D341Med (cell line): ENCODE measurements at regions not wholly inside any gene's neighbourhood (a gene's known extent, or its start where the extent isn't known, plus 50 kb on each side); places are given as distances from the start of the nearest gene placed in this dataset.

Source experiments
- DNase-seq: peaks from one replicate; pipeline ENCODE4 v3.0.0; 2012; ENCODE audit warnings: low spot score

DNA sequence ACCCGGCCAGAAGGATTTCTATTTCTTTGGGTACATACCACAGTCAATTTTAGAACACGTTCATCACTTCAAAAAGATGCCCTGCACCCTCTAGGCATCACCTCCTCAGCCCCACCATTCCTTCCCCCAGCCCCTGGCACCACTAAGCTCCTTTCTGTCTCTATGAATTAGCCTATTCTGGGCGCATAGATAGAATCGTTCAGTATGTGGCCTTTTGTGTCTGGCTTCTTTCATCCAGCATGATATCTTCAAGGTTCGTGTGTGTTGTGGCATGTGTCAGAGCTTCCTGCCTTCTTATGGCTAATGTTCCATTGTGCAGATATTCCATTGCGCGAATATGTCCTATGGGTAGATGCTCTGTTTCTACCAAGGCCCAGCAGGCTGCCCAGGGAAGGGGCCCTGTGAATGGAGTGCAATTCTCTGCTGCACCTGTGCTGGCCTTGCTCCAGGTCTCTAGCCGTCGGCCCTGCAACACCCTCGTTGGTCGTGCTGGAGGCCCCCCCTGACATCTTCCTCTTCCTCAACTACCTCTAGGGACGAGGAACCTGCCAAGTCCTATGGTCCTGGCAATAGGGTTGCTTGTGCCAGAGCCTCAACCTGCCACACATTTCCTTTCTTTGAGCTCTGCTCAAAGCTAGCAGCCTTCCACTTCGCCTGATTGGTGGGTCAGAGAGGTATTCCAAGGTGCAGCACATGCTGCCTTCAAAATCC lies 113.5 kb downstream of the RIPK4 start:
- DNase-seq = no peak

GRCh38 chr21:41651830-41652229 lies 115.0 kb downstream of the RIPK4 start:
- DNase-seq = no peak

- DNase-seq = no peak
These were observed 115.4 kb downstream of the RIPK4 start for GRCh38 chr21:41651406-41651805.

- DNase-seq = no peak
These were observed 116.2 kb downstream of the RIPK4 start for GRCh38 chr21:41650526-41651145.

GRCh38 chr21:41648591-41649031 lies 118.2 kb downstream of the RIPK4 start:
- DNase-seq = no peak

GRCh38 chr21:41647806-41648561 lies 118.9 kb downstream of the RIPK4 start:
- no peak for DNase-seq

GRCh38 chr21:41643246-41643966 lies 123.4 kb downstream of the RIPK4 start:
- DNase-seq = no peak

GRCh38 chr21:41641821-41642701 lies 124.8 kb downstream of the RIPK4 start:
- DNase-seq = no peak

- DNase-seq = no peak
These were observed 125.4 kb downstream of the RIPK4 start for GRCh38 chr21:41641510-41641815.

DNA sequence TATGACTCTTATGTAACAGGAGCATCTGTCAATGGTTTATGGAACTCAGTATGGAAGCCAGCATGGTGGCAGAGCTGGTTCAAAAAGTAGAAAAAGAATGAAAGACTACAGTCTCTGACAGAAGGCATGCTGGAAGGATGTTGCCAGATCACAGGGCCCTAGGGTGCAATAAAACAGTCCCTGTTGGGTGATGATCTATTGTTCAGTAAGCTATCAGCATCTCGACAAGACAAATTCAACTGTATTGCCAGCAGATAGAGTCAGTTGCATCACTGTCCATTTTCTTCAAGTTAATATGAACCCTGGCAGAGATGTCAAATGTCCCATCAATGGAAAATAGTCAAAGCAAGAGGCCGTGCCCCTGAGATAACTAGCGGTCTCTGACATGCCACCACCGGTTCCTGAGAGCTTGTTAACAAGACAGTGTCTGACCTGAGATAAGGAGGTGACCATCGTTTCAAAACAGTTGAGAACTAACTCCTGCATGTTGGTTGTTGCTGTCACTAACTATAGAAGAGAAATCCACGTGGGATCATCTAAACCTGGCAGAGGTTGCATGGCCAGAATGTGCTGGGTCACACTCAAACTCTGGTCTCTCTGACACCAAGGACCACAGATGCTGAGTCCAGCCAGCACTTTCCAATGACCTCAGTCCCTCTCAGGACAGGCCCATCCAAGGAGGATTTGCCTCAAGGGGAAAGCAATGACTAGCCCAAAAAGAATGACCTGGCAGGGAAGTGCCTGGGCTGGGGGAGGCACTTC lies 125.9 kb downstream of the RIPK4 start:
- DNase-seq = no peak

DNA sequence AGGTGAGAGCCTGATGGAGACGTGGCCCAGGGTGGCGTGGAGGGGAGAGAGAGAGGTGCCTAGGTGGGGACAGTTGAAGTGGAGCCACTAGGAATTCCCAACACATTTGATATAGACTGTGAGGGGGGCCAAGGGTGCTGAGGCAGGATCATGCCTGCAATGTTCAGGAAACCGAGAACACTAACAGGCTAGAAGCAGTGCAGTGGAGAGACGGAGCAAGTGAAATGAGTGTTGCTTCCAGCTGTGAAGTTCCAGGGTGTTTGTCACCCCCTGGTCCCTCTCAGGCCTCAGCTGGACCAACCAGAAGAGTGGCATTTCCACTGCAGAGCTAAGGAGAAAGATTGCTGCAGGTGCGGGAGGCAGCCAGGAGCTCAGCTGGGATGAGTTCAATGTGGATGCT lies 127.1 kb downstream of the RIPK4 start:
- DNase-seq = no peak

GRCh38 chr21:41639336-41639735 lies 127.5 kb downstream of the RIPK4 start:
- no peak for DNase-seq

DNA sequence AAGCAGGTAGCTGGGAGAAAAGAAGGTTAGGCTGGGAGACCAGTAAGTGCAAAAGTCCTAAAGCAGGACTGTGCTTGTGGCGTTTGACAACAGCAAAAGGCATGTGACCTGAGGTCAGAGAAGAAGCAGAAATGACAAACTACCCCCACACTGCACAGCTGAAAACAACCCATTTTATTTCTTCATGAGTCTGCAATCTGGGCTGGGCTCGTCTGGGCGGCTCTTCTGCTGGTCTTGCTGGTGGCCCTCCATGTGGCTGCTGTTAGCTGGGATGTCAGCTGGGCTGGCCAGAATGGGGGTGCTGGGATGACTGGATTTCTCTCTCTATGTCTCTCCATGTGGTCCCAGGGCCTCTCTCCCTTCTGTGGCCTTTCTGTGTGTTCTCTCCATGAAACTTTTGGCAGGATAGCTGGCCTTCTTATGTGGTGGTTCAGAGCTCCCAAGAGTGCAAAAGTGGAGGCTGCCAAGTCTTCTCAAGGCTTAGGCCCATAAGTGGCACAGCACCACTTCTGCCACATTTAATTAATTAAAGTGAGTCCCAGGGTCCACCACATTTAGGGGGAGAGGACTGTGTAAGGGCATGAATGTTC lies 128.6 kb downstream of the RIPK4 start:
- DNase-seq = no peak

DNA sequence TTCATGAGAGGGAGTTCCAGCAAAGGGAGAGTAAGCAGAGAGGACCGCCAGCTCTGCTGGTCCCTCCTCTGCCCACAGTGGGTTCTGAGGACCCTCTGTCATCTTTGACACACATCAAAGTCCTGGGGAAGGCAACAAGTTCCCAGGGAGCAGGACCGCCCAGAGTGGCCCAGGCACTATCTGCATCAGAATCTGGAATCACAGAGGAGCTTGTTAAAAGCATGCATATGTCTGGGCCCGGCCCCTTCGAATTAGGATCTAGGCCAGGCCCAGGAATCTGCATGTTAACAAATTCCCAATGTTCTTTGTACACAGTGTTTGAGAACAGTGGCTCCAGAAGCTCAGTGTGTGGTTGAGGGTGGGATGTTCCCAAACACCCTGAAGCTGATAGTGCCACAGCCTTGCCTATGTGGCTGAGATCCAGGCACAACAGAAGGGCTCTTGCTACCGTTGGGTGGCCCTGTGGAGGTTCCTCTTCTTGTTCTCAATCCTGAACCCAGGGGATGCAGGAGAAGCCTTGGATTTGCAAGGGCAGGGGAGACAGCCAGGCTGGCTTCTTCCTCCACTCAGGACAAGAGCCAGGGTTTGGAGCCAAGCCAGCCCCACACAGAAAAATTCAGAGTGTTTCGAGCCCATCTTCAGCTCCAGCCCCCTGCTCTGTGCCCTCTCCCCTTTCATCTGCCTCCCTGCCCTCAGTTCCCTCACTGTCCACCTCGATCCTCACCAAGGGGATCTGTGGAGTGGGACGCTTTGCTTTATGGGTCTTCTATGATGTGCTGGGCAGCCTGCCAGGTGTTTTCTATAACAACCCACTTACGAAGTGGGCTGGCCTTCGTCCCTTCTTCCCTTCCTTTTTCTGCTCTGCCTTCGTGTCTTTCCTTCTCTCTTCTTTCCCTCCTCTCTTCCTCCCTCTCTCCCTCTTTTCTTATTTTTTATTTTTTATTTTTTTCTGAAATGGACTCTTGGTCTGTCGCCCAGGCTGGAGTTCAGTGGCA lies 129.0 kb upstream of the TMPRSS2 start:
- no peak for DNase-seq

DNA sequence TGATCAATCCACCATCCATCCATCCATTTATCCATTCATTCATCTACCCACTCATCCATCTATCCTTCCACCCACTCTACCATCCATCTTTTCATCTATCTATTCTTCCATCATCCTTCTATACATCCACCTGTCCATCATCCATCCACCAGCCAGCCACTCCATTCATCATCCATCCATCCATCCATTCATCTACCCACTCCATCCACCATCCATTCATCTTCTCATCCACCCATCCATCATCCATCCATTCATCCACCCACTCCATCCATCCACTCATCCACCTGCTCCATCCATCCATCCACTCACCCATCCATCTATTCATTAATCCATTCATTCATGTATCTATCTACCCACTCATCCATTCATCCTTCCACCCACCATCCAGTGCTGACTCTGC lies 127.9 kb upstream of the TMPRSS2 start:
- DNase-seq = no peak

DNA sequence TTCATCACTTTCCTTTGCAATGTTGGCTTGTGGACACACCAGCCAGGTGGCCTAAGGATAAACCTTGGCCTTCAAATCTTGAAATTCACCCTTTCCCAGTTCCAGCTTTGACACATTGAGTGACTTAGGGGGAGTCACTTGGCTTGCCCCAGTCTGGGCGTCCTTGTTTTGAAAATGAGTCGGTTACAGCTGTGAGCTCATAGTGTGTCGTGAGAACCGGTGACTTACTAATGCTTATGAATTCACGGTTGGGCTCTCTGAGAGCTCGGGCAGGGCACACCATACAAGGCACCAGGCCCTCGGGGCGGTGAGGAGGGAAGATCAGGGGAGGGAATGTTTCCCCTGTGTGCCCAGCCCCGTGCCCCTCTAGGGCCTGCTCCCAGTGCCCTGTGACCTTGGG lies 126.9 kb upstream of the TMPRSS2 start:
- no peak for DNase-seq

GRCh38 chr21:41634211-41634694 lies 126.3 kb upstream of the TMPRSS2 start:
- no peak for DNase-seq

- no peak for DNase-seq
These were observed 125.7 kb upstream of the TMPRSS2 start for GRCh38 chr21:41633627-41634026.
